ENCODE measurements at regions not wholly inside any gene's neighbourhood (a gene's known extent, or its start where the extent isn't known, plus 50 kb on each side); places are given as distances from the start of the nearest gene placed in this dataset.

GRCh38 chr6:157770946-157771345 is 52.1 kb upstream of the SNX9 start:
- no peaks in the 10 kb centered on the region for H3K9me3 ChIP-seq (replicated peaks)
- DNase-seq (ENCODE audit: low read depth in 1 of 2, low spot score in 2 of 2), result no peak
- peaks cover 12% of the 10 kb centered on the region for H3K4me1 ChIP-seq (replicated peaks)
- H3K4me3 ChIP-seq, result no peak overlapping the region
- H3K27me3 ChIP-seq (replicated peaks), result no peaks in the 10 kb centered on the region
- no peak overlapping the region for H3K27ac ChIP-seq
- H3K36me3 ChIP-seq, result no peaks in the 10 kb centered on the region

GRCh38 chr6:157772820-157773219 is 50.2 kb upstream of the SNX9 start:
- Histone ChIP-seq H3K27me3 (replicated peaks) (no peaks in the 10 kb centered on the region), H3K4me3 (no peak overlapping the region), H3K4me1 (replicated peaks) (peaks cover 12% of the 10 kb centered on the region), H3K9me3 (replicated peaks) (no peaks in the 10 kb centered on the region), H3K27ac (no peak overlapping the region), H3K36me3 (no peaks in the 10 kb centered on the region)
- peak in 1 of 2 experiments; percentile 32 for DNase-seq (ENCODE audit: low read depth in 1 of 2, low spot score in 2 of 2)
